ENCODE measurements at regions not wholly inside any gene's neighbourhood (a gene's known extent, or its start where the extent isn't known, plus 50 kb on each side); places are given as distances from the start of the nearest gene placed in this dataset.
"Not testable (repeated sequence)": the region's sequence is repeated elsewhere in the genome, so short reads cannot be mapped to it uniquely, and the experiment has no call there.

DNA sequence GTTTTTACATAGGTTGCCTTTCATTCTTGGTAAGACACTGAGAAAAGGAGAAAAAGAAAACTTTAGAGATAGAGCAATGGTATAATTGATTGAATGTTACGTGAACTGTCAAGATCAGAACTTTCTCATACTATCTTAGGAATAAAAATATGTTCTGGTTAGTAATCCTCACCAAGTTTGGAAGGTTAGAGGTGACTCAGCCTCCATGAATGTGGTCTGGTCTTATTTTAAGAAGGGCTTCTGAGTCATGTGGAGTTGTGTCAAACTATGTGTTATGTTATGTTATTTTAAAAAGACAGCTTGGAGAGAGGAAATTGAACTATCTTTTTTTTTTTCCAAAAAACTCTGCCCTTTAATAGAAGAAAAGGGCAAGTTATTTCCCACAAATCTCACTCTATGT lies 458.6 kb upstream of the KLF6 start:
- no peaks in the 10 kb centered on the region for H3K27me3 Mint-ChIP-seq
- H3K4me1 Mint-ChIP-seq = peaks cover 31% of the 10 kb centered on the region
- no peaks in the 10 kb centered on the region for H3K9me3 Mint-ChIP-seq
- no peak overlapping the region for H3K4me3 Mint-ChIP-seq
- H3K27ac Mint-ChIP-seq = no peak overlapping the region
- H3K36me3 Mint-ChIP-seq = no peaks in the 10 kb centered on the region
- DNase-seq = no peak

DNA sequence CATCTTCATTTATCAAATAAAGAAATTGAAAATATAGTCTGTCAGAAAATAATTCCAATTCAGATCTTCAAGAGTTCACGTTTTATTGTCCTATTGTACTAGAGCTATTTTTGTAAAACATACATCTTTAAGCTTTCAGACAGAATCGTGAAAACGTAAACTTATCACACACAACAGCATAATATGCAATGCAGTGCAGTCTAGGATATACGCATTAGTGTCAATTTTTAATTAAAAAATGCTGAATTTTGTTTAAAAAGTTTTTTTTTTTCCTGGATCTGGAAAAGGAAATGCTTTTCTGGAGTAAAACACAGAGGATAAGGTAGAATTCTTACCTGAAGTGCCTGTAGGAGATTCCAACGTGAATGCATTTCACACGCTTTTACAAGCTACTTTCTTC lies 458.2 kb upstream of the KLF6 start:
- Mint-ChIP-seq H3K36me3 (no peaks in the 10 kb centered on the region), H3K4me3 (no peak overlapping the region), H3K27ac (no peak overlapping the region), H3K27me3 (no peaks in the 10 kb centered on the region), H3K9me3 (no peaks in the 10 kb centered on the region), H3K4me1 (peaks cover 31% of the 10 kb centered on the region)
- no peak for DNase-seq

DNA sequence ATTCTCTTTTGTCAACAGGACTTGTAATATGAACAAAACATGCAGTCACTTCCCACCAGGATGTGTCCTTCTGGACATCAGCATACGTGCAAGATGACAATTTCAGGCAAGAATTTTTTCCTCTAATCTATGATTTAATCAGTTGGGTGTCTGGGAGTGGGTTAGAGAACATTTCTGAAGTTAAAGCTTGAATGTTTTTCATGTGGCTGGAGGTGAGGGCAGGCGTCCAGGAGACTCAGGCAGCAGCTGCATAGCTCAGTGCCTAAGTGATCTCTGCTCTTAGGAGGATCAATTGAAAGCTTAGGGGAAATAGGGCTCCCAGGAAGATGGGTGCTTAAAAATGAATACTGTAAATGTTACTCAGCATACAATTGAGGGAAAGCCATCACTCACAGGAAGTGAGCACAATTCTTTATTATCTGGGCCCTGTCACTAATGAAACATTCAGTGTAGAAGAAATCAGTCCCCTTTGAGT lies 457.6 kb upstream of the KLF6 start:
- H3K4me1 Mint-ChIP-seq = peaks cover 31% of the 10 kb centered on the region
- H3K27ac Mint-ChIP-seq = no peak overlapping the region
- no peaks in the 10 kb centered on the region for H3K36me3 Mint-ChIP-seq
- H3K27me3 Mint-ChIP-seq = no peaks in the 10 kb centered on the region
- H3K9me3 Mint-ChIP-seq = no peaks in the 10 kb centered on the region
- DNase-seq = no peak
- no peak overlapping the region for H3K4me3 Mint-ChIP-seq

DNA sequence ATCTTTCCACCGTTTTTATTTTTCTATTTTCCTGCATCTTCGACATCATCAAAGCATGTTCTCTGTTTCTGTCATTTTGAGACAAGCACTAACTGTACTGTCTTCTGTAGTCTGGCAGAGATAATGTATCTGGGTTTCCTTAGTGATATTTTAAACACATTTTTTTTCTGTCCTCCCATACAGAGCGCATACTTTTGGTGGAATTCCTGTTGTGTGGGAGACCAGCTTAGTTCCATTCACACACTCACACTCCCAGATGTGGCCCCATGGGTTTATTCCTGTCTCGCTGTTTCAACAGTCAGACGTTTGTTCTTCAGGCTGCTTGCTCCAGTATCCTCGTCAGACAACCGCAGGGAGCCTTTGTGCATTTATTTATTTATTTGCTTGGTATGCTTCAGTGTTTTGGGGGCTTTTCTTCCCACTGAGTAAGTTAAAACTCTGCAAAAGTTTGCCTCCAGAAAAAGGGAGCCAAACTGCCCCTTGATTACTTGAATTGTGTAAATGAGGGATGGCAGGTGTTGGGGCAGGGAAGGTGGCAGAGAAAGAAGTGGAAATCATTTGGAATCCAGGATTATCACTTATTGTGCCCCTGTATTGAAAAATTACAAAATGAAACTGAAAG lies 456.8 kb upstream of the KLF6 start:
- H3K36me3 Mint-ChIP-seq = no peaks in the 10 kb centered on the region
- H3K4me3 Mint-ChIP-seq = no peak overlapping the region
- no peak for DNase-seq
- no peak overlapping the region for H3K27ac Mint-ChIP-seq
- H3K9me3 Mint-ChIP-seq = peaks cover 5% of the 10 kb centered on the region
- peaks cover 5% of the 10 kb centered on the region for H3K27me3 Mint-ChIP-seq
- H3K4me1 Mint-ChIP-seq = peaks cover 25% of the 10 kb centered on the region

DNA sequence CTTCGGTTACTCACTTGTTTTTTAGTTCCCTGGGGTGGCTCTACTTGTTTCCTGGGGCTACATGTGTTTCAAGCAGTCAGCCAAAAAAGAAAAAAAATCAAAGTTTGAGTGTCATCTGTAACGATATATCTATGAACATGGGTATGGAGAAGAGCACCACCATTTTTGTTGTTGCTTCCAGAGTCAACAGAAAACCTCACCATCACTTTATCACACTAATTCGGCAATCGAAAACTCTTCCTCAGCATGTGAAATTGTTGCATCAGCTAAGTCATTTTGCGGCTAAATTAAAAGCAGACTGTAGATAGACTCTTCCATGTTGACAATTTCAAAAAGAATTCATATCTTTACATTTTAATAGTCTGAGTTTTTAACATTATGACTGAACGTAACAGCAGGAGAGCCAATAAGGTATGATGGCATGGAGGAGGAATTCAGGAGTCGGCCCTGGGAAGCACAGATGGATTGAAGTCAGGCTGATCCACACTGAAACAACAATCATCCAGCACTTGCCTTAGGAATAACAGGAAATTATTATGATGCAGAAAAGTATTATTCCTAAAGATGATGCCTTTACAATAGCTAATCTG lies 455.7 kb upstream of the KLF6 start:
- peaks cover 6% of the 10 kb centered on the region for H3K27me3 Mint-ChIP-seq
- H3K9me3 Mint-ChIP-seq = peaks cover 5% of the 10 kb centered on the region
- no peaks in the 10 kb centered on the region for H3K36me3 Mint-ChIP-seq
- H3K4me1 Mint-ChIP-seq = peaks cover 18% of the 10 kb centered on the region
- no peak for DNase-seq
- no peak overlapping the region for H3K4me3 Mint-ChIP-seq
- H3K27ac Mint-ChIP-seq = no peak overlapping the region

DNA sequence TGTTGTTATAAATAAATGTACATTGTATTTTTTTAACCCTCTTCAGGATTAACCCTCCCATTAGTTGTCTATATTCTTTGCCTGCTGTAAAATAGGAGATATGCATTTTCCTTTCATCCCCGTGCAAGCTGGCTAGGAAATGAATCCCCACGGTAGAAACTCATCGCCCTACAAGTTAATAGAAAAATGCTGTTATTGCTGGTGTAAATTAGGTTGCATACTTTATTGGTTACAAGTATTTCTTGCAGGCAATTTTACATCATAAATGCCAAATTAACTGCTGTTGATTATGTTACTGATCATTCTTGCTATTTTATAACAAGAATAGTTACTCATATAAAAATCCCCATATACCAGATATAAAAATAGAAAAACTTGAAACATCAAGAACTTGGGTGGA lies 454.2 kb upstream of the KLF6 start:
- Mint-ChIP-seq H3K27me3 (peaks cover 11% of the 10 kb centered on the region), H3K4me1 (peaks cover 16% of the 10 kb centered on the region), H3K9me3 (peaks cover 5% of the 10 kb centered on the region), H3K36me3 (no peaks in the 10 kb centered on the region), H3K4me3 (no peak overlapping the region), H3K27ac (no peak overlapping the region)
- no peak for DNase-seq

DNA sequence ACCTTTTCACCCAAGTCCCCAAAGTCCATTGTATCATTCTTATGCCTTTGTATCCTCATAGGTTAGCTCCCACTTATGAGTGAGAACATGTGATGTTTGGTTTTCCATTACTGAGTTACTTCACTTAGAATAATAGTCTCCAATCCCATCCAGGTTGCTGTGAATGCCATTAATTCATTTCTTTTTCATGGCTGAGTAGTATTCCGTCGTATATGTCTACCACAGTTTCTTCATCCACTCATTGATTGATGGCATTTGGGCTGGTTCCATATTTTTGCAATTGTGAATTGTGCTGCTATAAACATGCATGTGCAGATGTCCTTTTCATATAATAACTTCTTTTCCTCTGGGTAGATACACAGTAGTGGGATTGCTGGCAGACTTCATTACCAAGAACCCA lies 451.9 kb upstream of the KLF6 start:
- H3K36me3 Mint-ChIP-seq, H3K4me3 Mint-ChIP-seq: not testable (repeated sequence)

DNA sequence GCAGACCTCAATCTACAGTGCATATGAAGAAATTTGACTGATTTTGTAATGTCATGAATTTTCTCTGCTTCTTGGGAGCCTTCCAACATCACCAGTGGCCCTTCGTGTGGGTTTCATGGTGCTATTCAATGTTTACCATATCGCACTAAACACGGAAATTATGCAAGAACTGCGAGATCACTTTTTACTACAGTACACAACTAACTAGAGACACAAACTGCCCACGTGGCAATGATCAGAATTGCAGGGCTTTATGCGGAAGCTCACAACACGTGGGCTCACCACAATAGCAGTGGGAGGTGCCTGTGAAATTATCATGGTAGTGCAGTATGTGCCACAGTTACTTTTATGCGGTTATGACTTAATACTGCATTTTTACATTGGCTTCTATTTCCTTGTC lies 449.7 kb upstream of the KLF6 start:
- Mint-ChIP-seq H3K4me3 (no peak overlapping the region), H3K36me3 (no peaks in the 10 kb centered on the region), H3K27me3 (peaks cover 11% of the 10 kb centered on the region), H3K4me1 (peaks cover 5% of the 10 kb centered on the region), H3K9me3 (peaks cover 5% of the 10 kb centered on the region), H3K27ac (no peak overlapping the region)
- DNase-seq = no peak

More for the DNA sequence above, 451.9 kb upstream of the KLF6 start:
- H3K27ac Mint-ChIP-seq, DNase-seq, H3K9me3 Mint-ChIP-seq, H3K4me1 Mint-ChIP-seq: not testable (repeated sequence)
- peaks cover 11% of the 10 kb centered on the region for H3K27me3 Mint-ChIP-seq

DNA sequence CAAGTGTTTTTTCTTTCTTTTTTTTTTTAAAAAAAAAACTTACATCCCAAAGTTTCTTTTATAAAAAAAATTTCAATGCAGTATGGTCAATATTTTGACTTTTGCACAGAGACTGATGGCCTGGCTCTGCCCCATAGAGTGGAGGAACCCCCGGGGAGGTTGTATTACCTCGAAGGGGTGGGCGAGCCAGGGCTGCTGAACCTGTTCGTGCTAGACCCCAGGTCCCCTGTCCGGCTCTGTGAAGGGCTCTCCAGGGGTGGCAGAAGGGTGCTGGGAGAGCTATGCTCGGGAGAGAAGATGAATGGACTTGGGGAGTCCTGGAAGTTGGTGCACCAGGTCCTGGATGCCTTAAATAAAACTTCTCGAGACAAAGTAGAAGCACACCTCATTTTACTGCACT lies 446.4 kb upstream of the KLF6 start:
- Mint-ChIP-seq H3K4me3 (no peak overlapping the region), H3K27me3 (peaks cover 6% of the 10 kb centered on the region), H3K9me3 (no peaks in the 10 kb centered on the region), H3K4me1 (peaks cover 5% of the 10 kb centered on the region), H3K36me3 (no peaks in the 10 kb centered on the region), H3K27ac (no peak overlapping the region)
- DNase-seq = no peak

DNA sequence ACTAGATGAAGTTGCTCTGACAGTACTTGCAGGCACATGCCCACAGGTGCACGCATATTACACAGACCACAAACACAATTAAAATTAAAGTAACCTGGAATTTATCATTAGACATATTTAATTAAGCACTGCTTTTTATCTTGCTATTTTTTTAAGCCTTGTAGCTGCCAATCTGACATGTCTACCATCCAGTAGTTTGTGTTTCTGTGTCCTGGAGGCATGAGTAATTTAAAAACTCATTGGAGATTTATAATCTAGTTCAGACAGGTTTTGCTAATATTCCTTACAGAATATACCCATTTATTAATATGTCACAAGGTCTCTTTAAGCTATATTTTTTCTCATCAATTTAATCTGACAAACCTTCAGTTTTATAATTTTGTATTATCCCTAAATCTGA lies 445.0 kb upstream of the KLF6 start:
- Mint-ChIP-seq H3K9me3 (no peaks in the 10 kb centered on the region), H3K4me3 (no peak overlapping the region), H3K4me1 (peaks cover 5% of the 10 kb centered on the region), H3K27me3 (no peaks in the 10 kb centered on the region), H3K27ac (no peak overlapping the region), H3K36me3 (no peaks in the 10 kb centered on the region)
- no peak for DNase-seq

DNA sequence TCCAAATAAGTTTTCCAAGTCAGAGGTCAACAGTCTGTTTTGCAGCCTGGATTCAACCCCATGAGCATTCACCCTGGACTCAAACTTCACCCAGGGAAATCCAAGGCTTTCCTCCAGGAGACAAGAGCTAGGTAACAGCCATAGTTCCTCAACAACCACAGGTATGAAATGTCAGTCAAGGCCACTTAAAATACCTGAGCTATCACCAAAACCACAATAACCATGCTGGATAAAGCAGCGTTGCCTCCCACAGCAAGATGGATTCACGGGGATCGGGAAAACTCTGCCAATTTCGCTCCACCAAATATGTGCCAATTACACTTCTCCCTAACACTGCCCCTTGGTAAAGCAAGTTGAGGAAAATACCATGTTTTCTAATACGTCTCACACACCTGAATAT lies 444.1 kb upstream of the KLF6 start:
- Mint-ChIP-seq H3K27ac (no peak overlapping the region), H3K27me3 (no peaks in the 10 kb centered on the region), H3K9me3 (no peaks in the 10 kb centered on the region), H3K4me3 (no peak overlapping the region), H3K36me3 (no peaks in the 10 kb centered on the region), H3K4me1 (peaks cover 5% of the 10 kb centered on the region)
- no peak for DNase-seq

DNA sequence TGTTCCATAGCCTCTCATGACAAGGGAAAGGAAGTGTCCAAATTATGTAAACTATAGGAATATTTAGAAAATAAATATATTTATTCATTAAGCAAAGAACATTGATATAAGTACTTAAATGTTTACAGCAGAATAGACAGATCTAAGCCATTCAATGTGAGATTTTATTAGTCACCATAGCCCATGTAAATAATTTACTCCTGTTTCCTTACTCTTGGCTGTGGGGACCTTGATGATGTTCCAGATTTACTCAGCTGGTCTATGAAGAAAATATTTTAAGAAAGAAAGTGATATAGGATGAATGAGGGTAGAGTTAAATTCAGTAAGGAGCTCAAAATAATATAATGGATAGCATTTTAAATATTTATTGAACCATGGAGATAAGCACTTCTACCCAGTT lies 442.6 kb upstream of the KLF6 start:
- DNase-seq = no peak
- Mint-ChIP-seq H3K36me3 (no peaks in the 10 kb centered on the region), H3K27ac (no peak overlapping the region), H3K4me3 (no peak overlapping the region), H3K27me3 (no peaks in the 10 kb centered on the region), H3K4me1 (peaks cover 5% of the 10 kb centered on the region), H3K9me3 (no peaks in the 10 kb centered on the region)

DNA sequence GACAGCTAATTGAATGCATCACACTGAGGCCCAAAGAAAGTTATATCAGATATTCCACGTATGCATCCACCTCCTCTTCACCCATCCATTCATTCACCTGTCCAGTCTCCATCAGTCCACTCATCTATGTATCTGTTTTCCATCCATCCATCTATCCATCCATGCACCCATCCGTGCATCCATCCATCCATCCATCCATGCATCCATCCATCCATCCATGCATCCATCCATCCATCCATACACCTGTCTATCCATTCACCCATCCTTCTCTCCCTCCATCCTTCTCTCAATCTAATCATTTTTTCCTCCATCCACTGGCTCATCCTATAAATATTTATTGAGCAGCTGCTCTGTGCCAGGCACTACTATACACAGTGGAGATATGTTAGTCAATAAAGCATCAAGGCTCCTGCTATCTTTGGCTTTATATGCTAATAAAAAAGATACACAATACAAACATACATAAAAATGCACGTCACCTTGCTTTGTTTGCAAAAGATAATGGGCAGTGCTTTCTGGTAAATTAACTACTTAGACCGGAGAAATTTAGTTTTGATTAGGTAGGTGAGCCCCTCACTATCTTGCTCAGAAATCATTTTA lies 442.0 kb upstream of the KLF6 start:
- no peaks in the 10 kb centered on the region for H3K27me3 Mint-ChIP-seq
- no peaks in the 10 kb centered on the region for H3K36me3 Mint-ChIP-seq
- no peak overlapping the region for H3K27ac Mint-ChIP-seq
- H3K4me1 Mint-ChIP-seq = peaks cover under 1% of the 10 kb centered on the region
- H3K4me3 Mint-ChIP-seq = no peak overlapping the region
- no peaks in the 10 kb centered on the region for H3K9me3 Mint-ChIP-seq
- DNase-seq = no peak

DNA sequence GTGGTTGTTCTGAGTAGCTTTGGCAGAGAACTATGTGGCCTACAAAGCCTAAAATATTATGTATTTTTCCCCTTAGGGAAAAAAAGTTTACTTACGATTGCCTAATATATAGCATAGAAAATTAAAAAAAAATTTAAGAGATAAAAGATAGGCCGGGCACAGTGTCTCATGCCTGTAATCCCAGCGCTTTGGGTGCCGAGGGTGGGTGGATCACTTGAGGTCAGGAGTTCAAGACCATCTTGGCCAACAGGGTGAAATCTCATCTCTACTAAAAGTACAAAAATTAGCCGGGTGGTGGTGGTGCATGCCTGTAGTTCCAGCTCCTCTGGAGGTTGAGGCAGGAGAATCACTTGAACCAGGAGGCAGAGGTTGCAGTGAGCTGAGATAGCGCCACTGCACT lies 439.2 kb upstream of the KLF6 start:
- Mint-ChIP-seq H3K4me1 (peaks cover 9% of the 10 kb centered on the region), H3K4me3 (no peak overlapping the region), H3K27ac (no peak overlapping the region), H3K36me3 (no peaks in the 10 kb centered on the region), H3K27me3 (peaks cover 4% of the 10 kb centered on the region), H3K9me3 (peaks cover 6% of the 10 kb centered on the region)
- DNase-seq = no peak

DNA sequence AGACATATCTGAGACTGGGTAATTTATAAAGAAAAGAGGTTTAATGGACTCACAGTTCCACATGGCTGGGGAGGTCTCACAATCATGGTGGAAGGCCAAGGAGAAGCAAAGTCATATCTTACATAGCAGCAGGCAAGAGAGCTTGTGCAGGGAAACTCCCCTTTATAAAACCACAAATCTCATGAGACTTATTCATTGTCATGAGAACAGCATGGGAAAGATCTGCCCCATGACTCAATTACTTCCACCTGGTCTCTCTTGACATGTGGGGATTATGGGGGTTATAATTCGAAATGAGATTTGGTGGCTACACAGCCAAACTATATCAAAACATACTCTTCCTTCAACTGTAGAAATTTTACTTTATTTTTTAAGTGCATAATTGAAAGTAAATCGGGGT lies 436.3 kb upstream of the KLF6 start:
- not testable (repeated sequence) for H3K36me3 Mint-ChIP-seq, H3K4me3 Mint-ChIP-seq, H3K9me3 Mint-ChIP-seq, H3K27ac Mint-ChIP-seq, H3K4me1 Mint-ChIP-seq, DNase-seq
- H3K27me3 Mint-ChIP-seq = peaks cover 12% of the 10 kb centered on the region

DNA sequence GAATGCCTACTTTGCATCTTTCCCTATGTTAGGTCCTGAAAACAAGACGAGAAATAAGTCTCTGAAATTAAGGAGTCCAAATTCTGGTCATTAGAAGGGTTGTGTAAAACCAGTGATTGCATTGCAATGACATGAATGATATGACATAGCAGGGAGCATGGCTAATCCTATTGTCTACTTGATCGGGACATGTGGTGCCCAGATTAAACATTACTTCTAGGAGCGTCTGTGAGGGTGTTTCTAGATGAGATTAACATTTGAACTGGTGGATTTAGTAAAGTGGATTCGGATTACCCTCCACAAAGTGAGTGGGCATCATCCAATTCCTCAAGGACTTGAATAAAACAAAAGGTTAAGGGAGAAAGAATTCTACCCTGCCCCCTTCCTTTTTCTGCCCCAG lies 434.9 kb upstream of the KLF6 start:
- H3K36me3 Mint-ChIP-seq = no peaks in the 10 kb centered on the region

More for the DNA sequence above, 434.9 kb upstream of the KLF6 start:
- Mint-ChIP-seq H3K27ac (no peak overlapping the region), H3K4me1 (peaks cover 11% of the 10 kb centered on the region), H3K4me3 (no peak overlapping the region), H3K27me3 (peaks cover 12% of the 10 kb centered on the region), H3K9me3 (peaks cover 6% of the 10 kb centered on the region)
- DNase-seq = no peak

Measured in activated naive CD8-positive, alpha-beta T cell treated with anti-CD3 and anti-CD28 coated beads for 36 hours (primary cell).